KBM-7 (cell line): ENCODE measurements at regions not wholly inside any gene's neighbourhood (a gene's known extent, or its start where the extent isn't known, plus 50 kb on each side); places are given as distances from the start of the nearest gene placed in this dataset.

ENCODE experiments used
- DNase-seq: peaks from one replicate; pipeline ENCODE4 v3.0.0-alpha.2; 2015
- in situ Hi-C: fragments of 300-500 bp; cut with MboI; formaldehyde crosslinking; loops from 2 replicates; pipeline ENCODE4 v1.14.3; 2020; ENCODE audit warnings: low sequenced_read_pairs, low pct_unique_long_range_greater_than_20kb, mixed read lengths

DNA sequence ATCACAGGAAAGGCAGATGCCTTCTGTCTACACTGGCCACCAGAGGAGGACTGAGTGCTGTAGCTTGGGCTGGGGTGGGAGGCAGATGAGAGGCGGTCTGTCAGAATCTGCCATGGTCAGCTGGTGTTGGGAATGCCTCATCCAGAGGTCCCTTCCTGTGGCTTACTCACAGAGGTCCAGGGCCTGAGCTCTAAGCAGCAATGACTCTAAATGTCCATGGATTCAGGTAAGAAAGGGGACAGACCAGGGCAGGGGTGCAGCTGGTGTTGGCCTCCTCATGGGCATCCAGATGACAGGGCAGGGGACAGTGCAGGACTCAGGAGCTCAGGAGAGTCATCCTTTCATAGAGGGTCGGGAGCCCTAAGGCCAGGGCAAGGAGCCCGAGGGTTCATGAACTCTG lies 165.0 kb downstream of the ICE1 start:
- in situ Hi-C loops: no loop called here
- DNase-seq: no peak

DNA sequence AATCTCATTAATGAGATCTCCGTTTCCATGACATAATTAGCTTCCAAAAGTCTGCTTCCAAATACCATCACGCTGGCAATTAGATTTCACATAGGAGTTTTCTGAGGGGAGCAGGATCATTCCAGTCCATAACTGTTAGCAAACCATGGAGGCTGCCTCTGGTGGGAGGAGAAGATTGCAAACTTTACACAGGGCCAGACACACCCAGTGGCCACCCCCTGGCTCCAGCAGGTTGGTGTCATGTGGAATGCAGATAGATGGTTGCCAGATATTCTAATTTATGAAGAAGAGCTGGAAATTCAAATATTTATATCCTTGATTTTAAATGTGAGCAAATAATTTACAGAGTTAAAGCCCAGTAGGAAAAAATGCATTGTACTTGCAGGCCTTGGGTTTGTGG lies 164.2 kb downstream of the ICE1 start:
- DNase-seq: no peak
- in situ Hi-C loops: no loop called here

DNA sequence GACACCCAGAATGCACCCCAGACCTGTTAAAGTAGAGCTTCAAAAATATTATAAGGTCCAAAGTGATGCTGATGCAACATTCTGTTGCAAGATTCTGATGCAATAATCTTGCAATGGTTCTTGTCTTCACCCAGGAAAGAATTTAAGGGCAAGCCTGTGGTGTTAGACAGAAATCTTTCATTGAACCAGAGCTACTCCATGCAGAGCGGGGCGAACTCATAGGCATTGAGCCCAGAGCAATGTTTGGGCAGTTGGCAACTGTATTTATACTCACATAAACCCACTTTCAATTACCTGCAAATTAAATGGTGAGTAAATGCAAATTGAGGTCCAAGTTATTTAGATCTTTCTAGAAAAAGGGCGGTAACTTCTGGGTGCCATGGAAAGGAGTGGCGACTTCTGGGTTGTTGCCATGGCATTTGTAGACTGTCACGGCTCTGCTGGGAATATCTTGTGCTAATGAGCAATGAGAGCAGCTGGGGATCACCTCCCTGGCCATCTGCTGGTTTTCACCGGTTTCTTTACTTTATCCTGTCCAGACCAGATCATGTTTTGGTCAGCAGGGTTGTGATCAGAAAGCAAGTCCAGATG lies 163.4 kb downstream of the ICE1 start:
- in situ Hi-C loops: no loop called here
- no peak for DNase-seq

DNA sequence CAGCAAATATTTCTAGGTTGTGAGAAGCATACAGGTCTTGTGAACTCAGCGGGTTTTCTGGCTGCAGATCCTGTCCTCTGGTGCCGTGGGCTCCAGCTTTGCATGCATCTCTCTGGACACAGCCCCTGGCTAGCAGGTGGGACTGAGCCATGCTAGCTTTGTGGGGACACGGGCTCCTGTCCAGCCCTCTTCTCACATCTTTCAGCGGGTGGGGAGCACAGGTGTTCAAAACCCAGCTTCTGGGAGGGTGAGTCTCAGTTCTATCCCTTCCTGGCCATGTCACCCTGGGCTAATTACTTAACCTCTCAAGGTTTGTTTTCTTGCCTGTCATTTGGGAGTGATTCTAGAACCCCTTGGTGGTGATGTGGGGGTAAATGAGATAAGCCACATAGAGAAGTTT lies 162.3 kb downstream of the ICE1 start:
- DNase-seq: no peak
- in situ Hi-C loops: no loop called here

DNA sequence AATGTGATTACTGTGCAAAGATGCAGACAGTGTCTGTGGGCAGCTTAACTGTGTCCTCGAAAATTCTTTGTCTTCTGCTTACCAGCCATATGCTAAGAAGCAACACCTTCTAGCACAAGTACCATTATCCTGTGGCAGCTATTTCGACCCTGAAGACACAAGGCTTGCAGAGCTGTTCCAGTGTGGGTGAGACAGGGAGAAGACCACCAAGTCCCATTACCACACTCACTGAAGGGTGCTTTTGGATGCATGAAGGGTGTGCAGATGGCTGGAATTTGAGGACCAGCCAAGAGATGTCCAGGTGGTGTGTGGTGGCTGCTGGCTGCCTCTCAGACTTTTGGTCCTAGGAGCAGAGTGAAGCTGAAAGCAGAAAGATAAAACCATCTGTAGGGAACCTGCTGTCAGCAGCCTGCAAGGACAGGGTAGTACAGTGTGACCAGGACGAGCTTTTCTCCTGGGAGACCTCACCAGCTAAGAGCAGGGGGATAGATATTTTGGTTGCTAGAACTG lies 161.8 kb downstream of the ICE1 start:
- no peak for DNase-seq
- in situ Hi-C loops: no loop called here

DNA sequence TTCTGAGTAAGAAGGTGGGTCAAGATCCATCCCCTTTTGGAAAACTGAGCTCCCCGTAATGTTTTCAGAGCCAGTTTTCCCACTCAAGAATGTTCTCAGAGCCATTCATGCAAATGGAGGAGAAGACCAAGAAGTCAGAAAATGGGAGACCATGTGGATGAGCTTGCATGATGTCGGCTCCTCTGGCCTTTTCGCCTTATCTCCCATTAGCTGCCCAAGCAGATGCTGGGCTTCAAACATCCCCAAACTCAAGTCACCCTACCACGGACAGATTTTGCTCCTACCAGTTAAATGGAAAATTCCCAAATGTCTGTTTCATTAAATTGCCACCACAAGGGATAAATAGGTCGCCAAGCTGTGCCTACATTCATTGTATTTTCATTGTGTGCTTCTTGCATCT lies 161.4 kb downstream of the ICE1 start:
- in situ Hi-C loops: no loop called here
- no peak for DNase-seq

DNA sequence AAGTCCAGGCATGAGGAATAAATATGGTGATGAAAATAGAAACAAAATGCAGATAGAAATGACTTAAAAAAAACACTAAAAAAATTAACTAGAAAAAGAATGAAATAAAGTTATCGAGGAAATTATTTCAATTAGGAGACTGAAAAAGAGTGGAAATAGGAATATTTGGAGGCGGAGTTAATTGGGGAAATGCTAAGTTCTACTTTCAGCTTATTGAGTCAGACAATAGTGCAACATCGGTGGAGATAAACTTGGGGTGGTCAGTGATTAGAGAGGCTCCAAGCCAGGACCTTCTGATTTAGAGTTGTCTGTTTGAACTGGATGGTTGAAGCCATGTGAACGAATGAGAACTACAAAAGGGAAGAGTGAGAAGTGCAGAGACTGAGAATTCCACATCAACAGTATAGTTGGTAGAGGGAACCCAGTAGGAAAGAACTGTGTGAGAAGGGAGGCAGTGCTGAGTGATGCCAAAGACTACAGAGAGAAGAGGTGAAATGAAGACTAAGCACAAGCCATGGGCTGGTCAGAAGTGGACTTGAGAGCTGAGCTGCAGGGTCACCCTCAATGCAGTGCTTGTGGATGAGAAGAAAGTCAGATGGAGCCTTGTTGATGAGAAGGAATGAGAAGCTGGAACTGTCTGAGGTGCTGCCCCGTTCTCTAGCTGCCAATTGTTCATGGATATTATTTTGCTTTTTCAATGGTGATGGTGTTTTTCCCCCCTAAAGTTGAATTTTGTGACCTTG lies 160.7 kb downstream of the ICE1 start:
- in situ Hi-C loops: no loop called here
- DNase-seq: no peak

DNA sequence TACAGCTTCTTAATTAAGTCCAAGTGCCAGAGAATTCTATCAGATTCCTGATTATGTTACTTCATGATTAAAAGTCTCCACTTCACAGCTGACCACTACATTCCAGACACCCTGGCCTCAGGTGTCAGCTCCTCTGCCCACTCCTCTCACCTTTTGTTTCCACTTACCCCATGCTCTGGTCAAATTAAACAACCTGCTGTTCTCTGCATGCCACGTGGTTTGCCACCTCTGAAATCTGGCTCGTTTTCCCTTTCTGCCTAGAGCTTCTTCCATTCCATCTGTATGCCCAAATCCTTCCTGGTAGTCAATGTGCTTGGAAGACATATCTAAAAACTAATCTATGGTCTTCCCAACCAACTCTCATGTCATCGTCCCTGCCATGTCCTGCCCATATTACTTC lies 158.6 kb downstream of the ICE1 start:
- in situ Hi-C loops: no loop called here
- DNase-seq: no peak

DNA sequence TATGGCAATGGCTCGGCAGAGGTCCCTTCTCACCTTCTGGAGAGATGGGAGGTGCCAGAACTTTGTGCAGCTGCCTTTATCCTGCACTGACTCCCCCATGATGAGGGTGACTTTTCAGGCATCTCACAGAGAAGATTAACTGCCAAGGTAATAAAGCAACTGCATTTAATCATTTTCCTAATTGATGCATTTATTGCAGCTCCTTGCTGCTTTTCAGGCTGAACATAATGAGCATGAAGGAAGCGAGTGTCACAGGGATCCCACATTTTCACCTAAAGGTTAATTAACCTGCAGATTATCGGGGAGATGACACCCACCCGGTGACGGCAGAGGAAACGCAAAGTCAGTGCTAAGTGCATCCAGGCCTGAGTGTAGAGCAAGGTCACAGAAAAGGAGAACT lies 154.3 kb downstream of the ICE1 start:
- in situ Hi-C loops: no loop called here

DNA sequence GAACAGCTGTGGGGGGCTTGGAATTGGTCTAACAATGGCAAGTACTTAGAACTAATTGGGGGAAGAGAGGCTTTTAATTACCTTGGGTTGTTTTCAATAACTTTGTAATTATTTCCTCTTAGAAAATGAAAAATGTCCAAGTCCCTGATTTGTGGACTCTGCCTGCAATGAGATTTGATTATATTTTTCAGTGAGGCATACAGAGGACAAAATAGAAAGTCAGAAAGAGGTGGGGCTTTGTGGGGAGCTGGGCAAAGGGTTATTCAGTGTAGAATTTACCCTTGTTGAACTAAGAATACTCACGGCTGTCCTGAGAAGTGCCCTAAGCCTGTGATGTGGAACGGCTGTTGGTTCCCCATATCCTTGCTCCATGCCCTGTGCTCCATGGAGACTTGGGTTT lies 153.0 kb downstream of the ICE1 start:
- no peak for DNase-seq
- in situ Hi-C loops: no loop called here

More for the DNA sequence above, 154.3 kb downstream of the ICE1 start:
- DNase-seq: no peak

DNA sequence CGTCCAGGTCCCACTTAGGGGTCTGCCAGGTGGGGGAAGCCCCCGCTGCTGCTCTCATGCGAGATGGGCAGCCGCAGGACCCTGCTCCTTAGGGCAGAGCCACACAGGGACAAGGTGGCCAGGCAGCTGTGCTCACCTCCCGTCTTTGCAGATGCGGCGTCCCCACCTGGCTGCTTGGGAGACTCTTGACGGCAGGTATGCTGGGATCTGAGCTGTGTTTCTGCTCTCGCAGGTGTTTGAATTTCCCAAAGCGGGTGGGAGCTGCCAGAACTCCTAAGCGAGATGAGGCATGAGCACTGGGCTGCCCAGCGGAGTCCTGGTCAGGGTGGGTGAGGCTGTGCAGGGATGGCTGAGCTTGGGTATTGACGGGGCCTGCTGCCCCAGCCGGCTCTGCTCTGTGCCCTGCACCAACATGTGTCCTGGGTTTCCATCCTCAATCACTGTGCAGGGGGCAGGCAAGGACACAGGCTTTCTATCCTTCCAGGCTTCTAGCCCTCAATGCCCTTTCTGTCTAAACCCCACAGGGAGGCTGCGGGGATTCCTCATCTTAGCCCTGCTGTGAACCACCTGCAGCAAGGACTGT lies 151.4 kb downstream of the ICE1 start:
- DNase-seq: no peak
- in situ Hi-C loops: no loop called here

DNA sequence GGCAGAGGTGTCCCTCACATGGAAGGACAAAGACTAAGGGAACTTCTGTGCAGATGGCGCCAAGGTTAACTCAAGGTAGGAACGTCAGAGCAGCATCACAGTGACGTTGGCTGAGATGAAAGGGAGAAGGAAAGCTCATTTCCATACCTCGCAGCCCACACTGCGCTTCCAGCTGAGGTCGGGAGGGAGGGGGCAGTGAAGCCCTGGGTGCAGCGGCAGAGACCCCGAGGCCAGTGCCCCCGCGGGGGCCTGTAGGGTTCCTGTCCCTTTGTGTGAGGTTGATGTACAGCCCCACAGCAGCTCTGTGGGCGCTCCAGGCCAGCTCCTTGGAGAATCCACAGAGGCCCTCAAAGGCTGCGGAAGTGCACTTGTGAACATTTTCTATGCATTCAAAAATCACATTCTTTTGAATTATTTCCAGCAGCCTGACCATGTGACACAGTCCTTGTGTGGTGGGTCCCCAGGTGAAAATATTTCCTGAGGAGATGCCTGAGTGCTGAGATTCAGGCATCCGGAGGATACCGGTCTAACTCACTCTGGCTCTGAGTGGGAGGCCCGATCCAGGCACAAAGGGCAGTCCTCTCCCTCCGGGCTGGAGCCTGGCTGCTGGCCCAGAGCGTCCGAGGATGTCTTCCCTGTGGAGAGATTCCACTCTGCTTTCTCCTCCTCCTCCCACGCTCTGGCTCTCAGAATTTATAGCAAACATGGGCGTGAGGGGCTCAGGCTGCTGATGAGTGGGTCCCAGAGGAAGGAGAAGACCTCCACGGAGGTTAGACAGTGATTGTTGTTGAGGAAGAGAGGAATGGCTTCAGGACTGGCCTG lies 150.7 kb downstream of the ICE1 start:
- DNase-seq: no peak
- in situ Hi-C loops: no loop called here

DNA sequence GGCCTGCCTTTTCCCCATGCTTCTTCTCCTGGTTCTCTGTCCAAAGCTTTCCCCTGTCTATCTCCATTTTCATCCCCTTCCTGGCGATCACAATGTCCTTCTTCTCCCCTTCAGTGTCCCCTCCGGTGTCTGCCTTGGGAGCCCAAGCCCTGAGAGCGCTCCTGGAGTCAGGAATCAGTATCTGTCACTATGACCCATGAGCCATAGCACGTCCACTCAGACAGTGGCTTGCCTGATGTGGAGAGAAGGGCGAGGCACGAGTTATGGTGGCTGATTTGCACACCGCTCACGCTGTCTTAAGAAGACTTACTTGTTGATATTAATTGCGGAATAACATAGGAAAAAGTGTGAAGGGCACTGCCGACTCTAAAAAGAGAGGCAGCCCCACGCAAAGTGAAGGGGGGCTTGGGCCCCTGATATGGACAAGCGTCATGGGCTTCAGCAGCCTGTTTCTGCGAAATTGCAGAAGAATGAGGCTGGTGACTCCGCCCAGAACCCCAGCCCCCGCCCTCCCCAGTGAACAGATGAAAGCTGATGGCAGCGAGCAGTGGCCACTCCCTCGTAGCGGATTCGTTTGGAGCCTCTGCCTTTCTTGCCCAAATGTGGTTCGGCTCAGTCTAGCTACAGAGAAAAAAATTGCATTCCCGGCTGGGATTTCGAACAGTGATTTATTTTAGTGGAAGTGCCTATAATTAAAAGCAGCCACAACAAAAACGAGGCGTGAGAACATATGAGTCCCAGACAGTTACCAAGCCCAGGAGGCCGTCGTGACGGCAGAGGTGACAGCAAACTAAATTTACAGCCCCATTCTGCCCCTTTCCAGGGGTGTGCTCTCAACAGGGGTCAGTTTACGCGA lies 149.8 kb downstream of the ICE1 start:
- in situ Hi-C loops: no loop called here
- no peak for DNase-seq

DNA sequence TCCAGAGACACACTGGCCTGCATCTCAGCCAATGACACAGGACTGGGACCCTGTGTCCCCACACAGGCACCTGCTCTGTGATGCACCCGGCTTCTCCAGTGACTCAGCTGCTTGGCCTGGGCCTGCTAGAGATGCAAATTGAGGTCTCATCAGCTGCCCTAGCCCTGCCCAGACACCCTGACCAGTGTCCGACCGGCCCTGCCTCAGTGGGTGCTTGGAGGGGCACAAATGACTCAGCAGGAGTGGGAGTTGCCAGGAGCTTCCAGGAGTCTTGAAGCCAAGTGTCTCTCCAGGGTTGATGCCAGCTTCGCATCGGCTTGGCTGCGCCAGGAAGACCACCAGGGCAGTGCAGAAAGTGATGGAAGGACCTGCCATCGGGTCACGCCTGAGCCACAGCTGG lies 148.2 kb downstream of the ICE1 start:
- in situ Hi-C loops: no loop called here
- no peak for DNase-seq

DNA sequence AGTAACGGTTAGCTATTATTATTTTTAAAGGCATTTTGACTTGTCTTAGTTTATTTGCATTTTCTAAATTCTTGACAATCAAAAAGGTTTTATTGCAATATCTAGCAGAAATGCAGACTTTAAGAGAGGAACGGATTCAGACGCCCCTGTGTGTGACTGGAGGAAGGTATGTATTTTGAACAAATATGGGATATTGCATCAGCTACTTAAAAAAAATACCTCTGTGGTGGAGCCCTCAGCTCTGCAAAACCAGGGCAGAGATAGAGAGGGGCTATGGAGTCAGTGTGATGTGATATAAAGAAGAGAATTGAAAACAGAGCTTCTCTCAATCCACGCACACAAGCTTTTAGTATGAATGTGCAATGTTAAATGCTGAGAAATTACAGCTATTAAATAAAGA lies 142.4 kb downstream of the ICE1 start:
- in situ Hi-C loops: no loop called here
- no peak for DNase-seq

DNA sequence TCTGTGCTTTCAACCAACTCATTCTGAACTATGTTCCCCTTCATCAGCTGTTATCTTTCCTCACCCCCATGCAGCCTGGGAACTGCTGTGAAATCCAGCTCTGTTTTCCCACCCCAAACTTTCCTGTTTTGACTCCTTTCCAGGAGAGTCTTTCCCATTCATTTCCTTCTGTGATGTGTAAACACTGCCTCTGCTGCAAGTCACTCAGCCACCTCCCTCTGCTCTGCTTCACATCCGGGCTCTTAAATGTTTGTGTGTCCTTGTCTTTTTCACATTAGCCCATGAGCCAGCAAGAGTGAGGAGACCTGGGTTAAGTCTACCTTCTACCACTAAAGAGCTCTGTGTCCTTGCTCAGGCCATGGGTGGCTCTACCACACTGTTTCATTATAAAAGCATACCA lies 137.5 kb downstream of the ICE1 start:
- no peak for DNase-seq
- in situ Hi-C loops: no loop called here

DNA sequence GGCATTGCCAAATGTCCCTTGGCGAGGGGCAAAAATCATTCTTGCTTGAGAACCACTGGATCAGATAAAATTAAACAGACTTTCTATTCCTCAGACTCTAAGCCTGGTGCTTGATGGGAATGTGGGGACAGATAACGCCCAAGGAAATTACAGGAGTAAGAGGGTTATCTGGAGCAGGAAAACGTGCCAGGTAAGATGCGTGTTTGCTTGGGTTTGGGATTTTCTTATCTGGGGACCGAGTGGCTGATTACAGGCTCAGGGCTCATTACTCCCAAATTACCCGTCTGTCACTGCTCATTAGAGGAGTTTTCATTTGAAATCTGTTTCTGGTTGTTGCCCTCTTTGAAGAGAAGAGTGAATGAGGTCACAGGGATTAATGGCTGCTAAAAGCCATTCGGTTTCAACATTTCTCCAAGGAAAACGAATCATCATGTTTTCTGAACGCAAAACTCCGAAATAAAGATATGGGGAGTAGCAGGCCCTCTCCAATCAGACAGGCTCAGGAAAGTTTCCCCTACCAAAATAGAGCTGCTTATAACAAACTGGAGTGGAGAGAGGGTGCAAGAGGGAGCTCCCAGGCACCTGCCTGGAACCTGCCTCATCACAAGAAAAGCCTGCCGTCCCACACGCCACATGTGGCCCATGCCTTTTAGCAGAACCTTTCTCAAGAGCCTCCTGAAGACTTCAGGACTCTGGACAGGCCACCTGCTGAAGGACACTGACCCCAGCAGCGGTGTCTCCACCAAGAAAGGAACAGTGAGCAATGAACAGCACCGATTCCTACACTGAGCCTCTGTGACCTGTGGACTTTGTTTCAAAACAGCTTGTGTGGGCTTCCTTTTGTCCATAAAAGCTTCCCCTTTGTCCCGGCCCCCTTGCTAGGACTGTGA lies 136.4 kb downstream of the ICE1 start:
- in situ Hi-C loops: no loop called here
- no peak for DNase-seq

DNA sequence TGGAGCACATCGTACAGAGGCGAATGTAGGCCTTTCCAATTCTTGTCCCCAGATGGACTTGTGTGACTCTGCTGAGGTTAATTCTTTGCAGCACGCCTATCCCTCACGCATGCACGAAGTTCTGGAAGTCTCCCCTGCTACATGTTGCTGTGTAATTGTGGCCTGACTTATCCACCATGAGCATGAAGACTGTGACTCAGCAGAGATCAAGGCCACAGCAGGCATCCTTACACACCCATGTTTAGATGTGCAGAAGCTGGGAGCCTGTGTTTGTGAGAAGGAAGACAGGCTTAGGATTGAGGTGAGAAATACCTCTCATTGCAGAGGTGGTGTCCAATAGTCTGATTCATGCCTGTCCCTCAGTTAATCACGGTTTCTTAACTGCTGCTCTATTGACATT lies 135.6 kb downstream of the ICE1 start:
- in situ Hi-C loops: no loop called here
- DNase-seq: no peak
